ENCODE measurements at regions not wholly inside any gene's neighbourhood (a gene's known extent, or its start where the extent isn't known, plus 50 kb on each side); places are given as distances from the start of the nearest gene placed in this dataset.
A peak's percentile ranks its signal among the peaks of the same experiment; 100 is the strongest.

GRCh38 chr18:78724214-78724914 is 255.3 kb upstream of the SALL3 start:
- TF ChIP-seq POLR2A (IDR thresholded peaks at IDR 0.05): no peak
- TF ChIP-seq, protein P1, sequence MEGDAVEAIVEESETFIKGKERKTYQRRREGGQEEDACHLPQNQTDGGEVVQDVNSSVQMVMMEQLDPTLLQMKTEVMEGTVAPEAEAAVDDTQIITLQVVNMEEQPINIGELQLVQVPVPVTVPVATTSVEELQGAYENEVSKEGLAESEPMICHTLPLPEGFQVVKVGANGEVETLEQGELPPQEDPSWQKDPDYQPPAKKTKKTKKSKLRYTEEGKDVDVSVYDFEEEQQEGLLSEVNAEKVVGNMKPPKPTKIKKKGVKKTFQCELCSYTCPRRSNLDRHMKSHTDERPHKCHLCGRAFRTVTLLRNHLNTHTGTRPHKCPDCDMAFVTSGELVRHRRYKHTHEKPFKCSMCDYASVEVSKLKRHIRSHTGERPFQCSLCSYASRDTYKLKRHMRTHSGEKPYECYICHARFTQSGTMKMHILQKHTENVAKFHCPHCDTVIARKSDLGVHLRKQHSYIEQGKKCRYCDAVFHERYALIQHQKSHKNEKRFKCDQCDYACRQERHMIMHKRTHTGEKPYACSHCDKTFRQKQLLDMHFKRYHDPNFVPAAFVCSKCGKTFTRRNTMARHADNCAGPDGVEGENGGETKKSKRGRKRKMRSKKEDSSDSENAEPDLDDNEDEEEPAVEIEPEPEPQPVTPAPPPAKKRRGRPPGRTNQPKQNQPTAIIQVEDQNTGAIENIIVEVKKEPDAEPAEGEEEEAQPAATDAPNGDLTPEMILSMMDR (IDR thresholded peaks at IDR 0.05): no peak
- H3K4me3 ChIP-seq (ENCODE audit: low read depth, poor library complexity, severe bottlenecking): no peak overlapping the region
- WGBS, 2 donors: 69 to 77% methylated on average over 15 of the region's 15 CpGs
- peak in 1 of 2 donors; percentile 53 for DNase-seq (ENCODE audit: low spot score in 2 of 2)
- intact Hi-C loops (cut with DNase I; ENCODE audit: low total_unique reads): no loop called here

DNA sequence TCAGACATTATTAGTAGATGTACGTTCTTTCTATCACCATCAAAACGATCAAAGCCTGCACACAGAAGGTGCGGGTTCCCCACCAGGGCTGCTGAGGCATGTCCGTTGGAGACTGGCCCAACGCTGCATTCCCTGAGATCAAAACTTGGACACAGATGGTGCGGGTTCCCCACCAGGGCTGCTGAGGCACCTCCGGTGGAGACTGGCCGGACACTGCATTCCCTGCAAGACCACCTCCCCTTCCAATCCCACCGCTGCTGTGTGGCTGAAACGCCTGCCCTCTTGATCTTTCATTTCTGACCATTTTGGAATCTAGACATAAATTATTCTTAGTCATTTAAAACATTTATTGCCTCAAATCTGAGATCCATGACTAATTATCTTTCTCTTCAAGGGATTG is 254.2 kb upstream of the SALL3 start:
- peak in 1 of 2 donors; percentile 68 for DNase-seq (ENCODE audit: low spot score in 2 of 2)
- intact Hi-C loops (cut with DNase I; ENCODE audit: low total_unique reads): loop anchor here (5.0 kb wide), 1 partner anchor 298 kb away; no protein-coding TSS in a partner anchor
- TF ChIP-seq POLR2A (IDR thresholded peaks at IDR 0.05): no peak
- TF ChIP-seq, protein P1 (IDR thresholded peaks at IDR 0.05): no peak
- no peak overlapping the region for H3K4me3 ChIP-seq (ENCODE audit: low read depth, poor library complexity, severe bottlenecking)
- WGBS, 2 donors: 74 to 76% methylated on average over 10 of the region's 10 CpGs

DNA sequence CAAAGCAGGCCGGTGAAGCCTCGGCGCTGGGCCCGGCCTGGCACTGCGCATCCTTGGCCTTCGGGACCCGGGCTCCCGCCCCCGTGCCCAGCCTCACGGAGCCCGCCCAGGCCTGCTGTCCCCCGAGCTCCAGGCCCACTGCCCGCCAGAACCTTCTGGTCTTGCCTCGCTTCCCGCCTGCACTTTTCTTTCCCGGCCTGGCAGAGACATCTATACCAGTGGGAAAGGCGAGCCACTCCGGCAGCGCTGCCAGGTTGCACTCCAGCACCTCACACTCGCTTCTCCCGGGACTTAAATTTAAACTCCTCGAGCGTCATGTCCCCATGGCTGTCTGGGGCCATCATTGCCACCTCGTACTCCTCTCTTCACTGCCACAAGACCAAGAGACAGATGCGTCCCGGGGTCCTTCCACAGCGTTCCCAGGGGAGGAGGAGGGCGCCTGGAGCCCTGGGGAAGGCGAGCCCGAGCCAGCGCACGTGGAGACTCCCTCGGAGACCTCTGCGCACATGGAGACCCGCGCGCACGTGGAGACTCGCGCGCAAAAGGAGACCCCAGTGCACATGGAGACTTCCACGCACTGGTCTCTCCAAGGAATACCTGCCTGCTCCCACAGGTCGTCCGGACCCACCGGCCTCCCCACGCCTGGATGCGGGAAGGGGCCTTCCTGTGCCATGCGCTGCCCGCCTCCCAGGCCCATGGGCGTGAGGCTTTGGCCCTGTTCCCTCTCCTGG is 253.1 kb upstream of the SALL3 start:
- peak in 1 of 2 donors; percentile 77 for DNase-seq (ENCODE audit: low spot score in 2 of 2)
- intact Hi-C loops (cut with DNase I; ENCODE audit: low total_unique reads): loop anchor here (5.0 kb wide), 1 partner anchor 299 kb away; no protein-coding TSS in a partner anchor
- TF ChIP-seq, protein P1 (IDR thresholded peaks at IDR 0.05): no peak
- no peak for TF ChIP-seq POLR2A (IDR thresholded peaks at IDR 0.05)
- no peak overlapping the region for H3K4me3 ChIP-seq (ENCODE audit: low read depth, poor library complexity, severe bottlenecking)
- WGBS, 2 donors: 92 to 95% methylated on average over 49 to 50 of the region's 50 CpGs

- peak in 1 of 2 donors; percentile 67 for DNase-seq (ENCODE audit: low spot score in 2 of 2)
- 89 to 92% methylated on average over 25 of the region's 25 CpGs for WGBS, 2 donors
- TF ChIP-seq, protein P1 (IDR thresholded peaks at IDR 0.05): no peak
- TF ChIP-seq POLR2A (IDR thresholded peaks at IDR 0.05): no peak
- intact Hi-C loops (cut with DNase I; ENCODE audit: low total_unique reads): loop anchor here (5.0 kb wide), 1 partner anchor 300 kb away; no protein-coding TSS in a partner anchor
- H3K4me3 ChIP-seq (ENCODE audit: low read depth, poor library complexity, severe bottlenecking): no peak overlapping the region
Measured at GRCh38 chr18:78727057-78727739, 252.4 kb upstream of the SALL3 start.

GRCh38 chr18:78727877-78728783 is 251.5 kb upstream of the SALL3 start:
- no peak overlapping the region for H3K4me3 ChIP-seq (ENCODE audit: low read depth, poor library complexity, severe bottlenecking)
- intact Hi-C loops (cut with DNase I; ENCODE audit: low total_unique reads): loop anchor here (5.0 kb wide), 1 partner anchor 301 kb away; no protein-coding TSS in a partner anchor
- WGBS, 2 donors: 71% methylated on average over 22 of the region's 22 CpGs
- TF ChIP-seq POLR2A (IDR thresholded peaks at IDR 0.05): no peak
- TF ChIP-seq, protein P1 (IDR thresholded peaks at IDR 0.05): no peak
- DNase-seq (ENCODE audit: low spot score in 2 of 2): peak in 1 of 2 donors; percentile 77
